Suprapubic skin (tissue), 4 donors: ENCODE measurements at regions not wholly inside any gene's neighbourhood (a gene's known extent, or its start where the extent isn't known, plus 50 kb on each side); places are given as distances from the start of the nearest gene placed in this dataset.

Source experiments
- CTCF ChIP-seq, 2 donors: fragments of 200-600 bp in 1 of 2; fragments of 450-650 bp in 1 of 2; sonication (generic) in 1 of 2; IDR thresholded peaks; one replicate each; pipeline ENCODE4 v1.5.1; 2016 to 2019; ENCODE audit warnings: antibody characterized with exemption in 2 of 2, mild to moderate bottlenecking in 1 of 2, moderate library complexity in 1 of 2
- EP300 ChIP-seq: sonication (generic); formaldehyde crosslinking; IDR thresholded peaks from one replicate; pipeline ENCODE4 v1.6.1; 2017; ENCODE audit warnings: antibody characterized with exemption
- POLR2A ChIP-seq, 2 donors: fragments of 450-650 bp; IDR thresholded peaks; one replicate each; pipeline ENCODE4 v1.6.1; 2017; ENCODE audit warnings: antibody characterized with exemption in 2 of 2, mild to moderate bottlenecking in 2 of 2, moderate library complexity in 2 of 2
- POLR2AphosphoS5 ChIP-seq, 3 donors: sonication (generic); formaldehyde crosslinking; IDR thresholded peaks; one replicate each; pipeline ENCODE4 v1.6.1; 2017; ENCODE audit warnings: antibody characterized with exemption in 3 of 3

DNA sequence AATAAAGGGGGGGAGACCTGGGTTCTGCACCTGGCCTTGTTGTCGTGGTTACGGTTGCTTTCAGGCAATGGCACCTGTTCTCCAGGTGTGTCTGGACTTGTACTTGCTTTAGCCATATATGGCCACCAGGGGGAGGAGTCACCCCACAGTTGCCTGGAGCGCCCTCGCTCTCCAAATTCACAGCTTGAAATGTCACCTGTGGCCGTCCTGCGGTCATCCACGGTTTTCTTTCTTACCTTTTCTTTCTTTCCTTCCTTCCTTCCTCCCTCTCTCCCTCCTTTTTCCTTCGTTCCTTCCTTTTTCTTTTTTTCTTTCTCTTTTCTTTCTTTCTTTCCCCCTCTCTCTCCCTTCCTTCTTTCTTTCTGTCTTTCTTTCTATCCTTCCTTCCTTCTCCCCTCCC, 157.2 kb upstream of the ZNF92 start:
- no peak for TF ChIP-seq POLR2A (IDR thresholded peaks at IDR 0.05)
- TF ChIP-seq CTCF (IDR thresholded peaks at IDR 0.05), result peak; percentile 23 to 43
- no peak for TF ChIP-seq POLR2AphosphoS5 (IDR thresholded peaks at IDR 0.05)
- TF ChIP-seq EP300, result no peak
